Neural crest cell (in vitro differentiated cells): ENCODE measurements at regions not wholly inside any gene's neighbourhood (a gene's known extent, or its start where the extent isn't known, plus 50 kb on each side); places are given as distances from the start of the nearest gene placed in this dataset.
A peak's percentile ranks its signal among the peaks of the same experiment; 100 is the strongest.

Experiments
- DNase-seq: peaks from one replicate; pipeline ENCODE4 v3.0.0; 2021; ENCODE audit warnings: low read depth, mixed read lengths, low spot score
- H3K27ac Mint-ChIP-seq: one replicate; pipeline ENCODE4 v1.8.0; 2021; ENCODE audit warnings: mild to moderate bottlenecking, mixed read lengths; ENCODE audit not compliant: unreplicated experiment
- H3K27me3 Mint-ChIP-seq: 2 replicates; pipeline ENCODE4 v1.8.0; 2021; ENCODE audit warnings: low read depth, mild to moderate bottlenecking, mixed read lengths
- H3K36me3 Mint-ChIP-seq: 2 replicates; pipeline ENCODE4 v1.8.0; 2021; ENCODE audit warnings: low read depth, mild to moderate bottlenecking, mixed read lengths
- H3K4me1 Mint-ChIP-seq: 2 replicates; pipeline ENCODE4 v1.8.0; 2021; ENCODE audit warnings: mixed read lengths
- H3K4me3 Mint-ChIP-seq: one replicate; pipeline ENCODE4 v1.8.0; 2021; ENCODE audit warnings: mild to moderate bottlenecking, mixed read lengths
- H3K9me3 Mint-ChIP-seq: 2 replicates; pipeline ENCODE4 v1.8.0; 2021; ENCODE audit warnings: mixed read lengths
- TF ChIP-seq, protein P1 (sequence below): fragments of 200-600 bp; sonication (generic); conservative IDR thresholded peaks from 2 replicates; pipeline ENCODE4 v1.5.0; 2021; ENCODE audit warnings: antibody characterized with exemption, mild to moderate bottlenecking

GRCh38 chr12:118655588-118655987 lies 279.2 kb downstream of the SUDS3 start:
- no peak overlapping the region for H3K4me3 Mint-ChIP-seq

GRCh38 chr12:118680356-118680963 lies 300.9 kb upstream of the SRRM4 start:
- Mint-ChIP-seq H3K36me3 (peaks cover 5% of the 10 kb centered on the region), H3K4me1 (peaks cover 34% of the 10 kb centered on the region)
- DNase-seq = peak; percentile 17

More at GRCh38 chr12:118655588-118655987, 279.2 kb downstream of the SUDS3 start:
- H3K27me3 Mint-ChIP-seq = no peaks in the 10 kb centered on the region
- H3K4me1 Mint-ChIP-seq = peaks cover 4% of the 10 kb centered on the region
- no peak overlapping the region for H3K27ac Mint-ChIP-seq
- no peak for DNase-seq
- H3K36me3 Mint-ChIP-seq = no peaks in the 10 kb centered on the region
- no peaks in the 10 kb centered on the region for H3K9me3 Mint-ChIP-seq
- TF ChIP-seq, protein P1, sequence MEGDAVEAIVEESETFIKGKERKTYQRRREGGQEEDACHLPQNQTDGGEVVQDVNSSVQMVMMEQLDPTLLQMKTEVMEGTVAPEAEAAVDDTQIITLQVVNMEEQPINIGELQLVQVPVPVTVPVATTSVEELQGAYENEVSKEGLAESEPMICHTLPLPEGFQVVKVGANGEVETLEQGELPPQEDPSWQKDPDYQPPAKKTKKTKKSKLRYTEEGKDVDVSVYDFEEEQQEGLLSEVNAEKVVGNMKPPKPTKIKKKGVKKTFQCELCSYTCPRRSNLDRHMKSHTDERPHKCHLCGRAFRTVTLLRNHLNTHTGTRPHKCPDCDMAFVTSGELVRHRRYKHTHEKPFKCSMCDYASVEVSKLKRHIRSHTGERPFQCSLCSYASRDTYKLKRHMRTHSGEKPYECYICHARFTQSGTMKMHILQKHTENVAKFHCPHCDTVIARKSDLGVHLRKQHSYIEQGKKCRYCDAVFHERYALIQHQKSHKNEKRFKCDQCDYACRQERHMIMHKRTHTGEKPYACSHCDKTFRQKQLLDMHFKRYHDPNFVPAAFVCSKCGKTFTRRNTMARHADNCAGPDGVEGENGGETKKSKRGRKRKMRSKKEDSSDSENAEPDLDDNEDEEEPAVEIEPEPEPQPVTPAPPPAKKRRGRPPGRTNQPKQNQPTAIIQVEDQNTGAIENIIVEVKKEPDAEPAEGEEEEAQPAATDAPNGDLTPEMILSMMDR = no peak

DNA sequence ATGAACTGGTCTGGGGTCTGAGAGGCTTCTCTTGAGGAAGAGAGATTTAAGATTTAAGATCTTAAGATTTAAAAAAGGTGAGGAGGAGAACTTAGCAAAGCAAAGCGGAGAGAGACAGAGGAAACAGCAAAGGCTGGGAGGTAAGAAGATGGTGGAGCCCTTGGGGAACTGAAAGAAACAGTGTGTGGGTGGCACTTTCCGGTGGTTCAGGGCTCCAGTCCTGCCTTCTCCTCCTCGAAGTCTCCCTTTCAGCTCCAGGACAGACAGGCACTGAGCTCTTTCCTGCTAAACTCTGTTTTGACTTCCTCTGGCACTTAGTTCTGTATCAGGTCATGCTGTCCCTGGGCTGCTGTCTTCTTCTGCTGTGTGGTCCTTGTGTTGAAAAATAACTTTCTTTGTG lies 298.7 kb upstream of the SRRM4 start:
- Mint-ChIP-seq H3K27ac (no peak overlapping the region), H3K36me3 (peaks cover 5% of the 10 kb centered on the region), H3K27me3 (no peaks in the 10 kb centered on the region), H3K4me1 (peaks cover 37% of the 10 kb centered on the region), H3K4me3 (no peak overlapping the region), H3K9me3 (peaks cover 11% of the 10 kb centered on the region)
- DNase-seq = no peak
- TF ChIP-seq, protein P1 = no peak

More at GRCh38 chr12:118680356-118680963, 300.9 kb upstream of the SRRM4 start:
- H3K4me3 Mint-ChIP-seq = peak overlapping the region; percentile 71
- no peaks in the 10 kb centered on the region for H3K27me3 Mint-ChIP-seq
- TF ChIP-seq, protein P1 = no peak
- H3K9me3 Mint-ChIP-seq = peaks cover 11% of the 10 kb centered on the region
- H3K27ac Mint-ChIP-seq = peak overlapping the region; percentile 96

DNA sequence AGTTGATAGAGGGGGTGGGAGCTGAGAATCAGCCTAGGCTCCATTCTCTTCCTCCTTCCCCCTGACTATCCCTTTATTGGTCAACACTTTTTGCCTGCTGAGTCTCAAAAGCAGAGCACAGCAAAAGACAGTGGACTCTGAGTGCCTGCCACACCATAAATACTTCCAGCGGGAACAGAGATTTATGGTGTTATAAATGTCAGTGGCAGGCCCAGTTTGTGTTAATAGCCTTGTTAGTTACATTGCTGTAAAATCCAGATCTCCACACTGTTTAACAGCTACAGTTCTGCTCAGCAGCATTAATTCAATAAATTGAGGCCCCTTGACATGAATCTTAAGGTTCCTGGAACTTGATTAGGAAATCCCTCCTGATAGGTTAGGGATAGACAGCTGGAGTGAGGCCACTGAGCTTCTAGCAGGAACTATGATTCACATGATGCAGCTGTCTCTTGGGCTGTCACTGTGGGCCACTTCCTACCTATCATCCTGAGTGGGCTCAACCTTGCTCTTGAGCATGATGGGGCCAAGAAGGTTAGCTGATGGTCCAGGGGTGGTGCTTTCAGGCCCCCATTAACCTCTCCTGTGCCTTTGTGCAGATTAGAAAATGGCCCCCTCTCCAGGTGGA lies 295.2 kb upstream of the SRRM4 start:
- H3K4me1 Mint-ChIP-seq = peaks cover 52% of the 10 kb centered on the region
- no peak overlapping the region for H3K4me3 Mint-ChIP-seq
- TF ChIP-seq, protein P1 = no peak
- no peak for DNase-seq
- H3K27ac Mint-ChIP-seq = no peak overlapping the region
- peaks cover 5% of the 10 kb centered on the region for H3K36me3 Mint-ChIP-seq
- H3K27me3 Mint-ChIP-seq = no peaks in the 10 kb centered on the region
- H3K9me3 Mint-ChIP-seq = peaks cover 9% of the 10 kb centered on the region

GRCh38 chr12:118689793-118690192 lies 291.5 kb upstream of the SRRM4 start:
- peaks cover 8% of the 10 kb centered on the region for H3K9me3 Mint-ChIP-seq
- no peaks in the 10 kb centered on the region for H3K27me3 Mint-ChIP-seq
- TF ChIP-seq, protein P1 = no peak
- peak overlapping the region; percentile 20 for H3K4me3 Mint-ChIP-seq
- peaks cover 50% of the 10 kb centered on the region for H3K4me1 Mint-ChIP-seq
- peak overlapping the region; percentile 93 for H3K27ac Mint-ChIP-seq
- peaks cover 1% of the 10 kb centered on the region for H3K36me3 Mint-ChIP-seq
- peak; percentile 30 for DNase-seq
